DMS79 (cell line): ENCODE measurements at regions not wholly inside any gene's neighbourhood (a gene's known extent, or its start where the extent isn't known, plus 50 kb on each side); places are given as distances from the start of the nearest gene placed in this dataset.
"Not testable (repeated sequence)": the region's sequence is repeated elsewhere in the genome, so short reads cannot be mapped to it uniquely, and the experiment has no call there.

Experiments used
- DNase-seq: peaks from one replicate; lab custom pipeline; 2025; lab: John Stamatoyannopoulos, UW

GRCh38 chr20:50359607-50360217, 150.5 kb upstream of the PTPN1 start:
- DNase-seq = no peak

GRCh38 chr20:50360218-50360672, 149.9 kb upstream of the PTPN1 start:
- DNase-seq = peak; percentile 30

- DNase-seq = no peak
Observed at GRCh38 chr20:50360921-50361320, 149.3 kb upstream of the PTPN1 start.

- not testable (repeated sequence) for DNase-seq
Observed at GRCh38 chr20:50362177-50362576, 148.0 kb upstream of the PTPN1 start.

GRCh38 chr20:50363027-50363426, 147.2 kb upstream of the PTPN1 start:
- no peak for DNase-seq

- no peak for DNase-seq
Observed at GRCh38 chr20:50363479-50363878, 146.7 kb upstream of the PTPN1 start.

- no peak for DNase-seq
Observed at GRCh38 chr20:50364542-50364941, 145.6 kb upstream of the PTPN1 start.

GRCh38 chr20:50366270-50367103, 143.7 kb upstream of the PTPN1 start:
- peak; percentile 86 for DNase-seq

GRCh38 chr20:50367104-50367674, 143.0 kb upstream of the PTPN1 start:
- DNase-seq = no peak

GRCh38 chr20:50367739-50368375, 142.3 kb upstream of the PTPN1 start:
- DNase-seq = no peak

GRCh38 chr20:50368386-50368785, 141.8 kb upstream of the PTPN1 start:
- no peak for DNase-seq

- no peak for DNase-seq
Observed at GRCh38 chr20:50368813-50369224, 141.4 kb upstream of the PTPN1 start.

- peak; percentile 77 for DNase-seq
Observed at GRCh38 chr20:50369225-50370035, 140.8 kb upstream of the PTPN1 start.

- no peak for DNase-seq
Observed at GRCh38 chr20:50370036-50370566, 140.1 kb upstream of the PTPN1 start.

GRCh38 chr20:50371878-50372769, 138.1 kb upstream of the PTPN1 start:
- peak; percentile 84 for DNase-seq

- no peak for DNase-seq
Observed at GRCh38 chr20:50372770-50373088, 137.5 kb upstream of the PTPN1 start.

GRCh38 chr20:50373674-50374286, 136.4 kb upstream of the PTPN1 start:
- DNase-seq = no peak

- DNase-seq = no peak
Observed at GRCh38 chr20:50374541-50375078, 135.6 kb upstream of the PTPN1 start.

GRCh38 chr20:50376179-50376887, 133.8 kb upstream of the PTPN1 start:
- DNase-seq = no peak
